ENCODE measurements at regions not wholly inside any gene's neighbourhood (a gene's known extent, or its start where the extent isn't known, plus 50 kb on each side); places are given as distances from the start of the nearest gene placed in this dataset.

DNA sequence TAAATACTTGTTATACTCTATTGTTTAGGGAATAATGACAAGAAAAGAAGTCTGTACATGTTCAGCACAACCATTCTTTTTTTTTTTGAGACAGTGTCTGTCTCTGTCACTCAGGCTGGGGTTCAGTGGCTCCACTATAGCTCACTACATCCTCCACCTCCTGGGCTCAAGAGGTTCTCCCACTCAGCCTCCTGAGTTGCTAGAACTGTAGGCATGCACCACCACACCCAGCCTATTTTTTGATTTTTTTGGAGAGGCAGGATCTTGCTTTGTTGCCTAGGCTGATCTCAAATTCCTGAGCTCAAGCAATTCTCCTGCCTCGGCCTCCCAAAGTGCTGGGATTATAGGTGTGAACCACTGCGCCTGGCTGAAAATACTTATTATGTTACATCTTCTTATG is 250.0 kb downstream of the MIAT start:
- TF ChIP-seq GATA2 (IDR thresholded peaks at IDR 0.05; ENCODE audit: low read depth, low read length), result no peak
- TF ChIP-seq GATA3 (IDR thresholded peaks at IDR 0.05; ENCODE audit: low read depth, low read length), result no peak
